Glomerular visceral epithelial cell (primary cell): ENCODE measurements at regions not wholly inside any gene's neighbourhood (a gene's known extent, or its start where the extent isn't known, plus 50 kb on each side); places are given as distances from the start of the nearest gene placed in this dataset.
"Not testable (repeated sequence)": the region's sequence is repeated elsewhere in the genome, so short reads cannot be mapped to it uniquely, and the experiment has no call there.

Experiments used
- DNase-seq: peaks from one replicate; pipeline ENCODE4 v3.0.0-alpha.2; 2016; ENCODE audit errors: extremely low spot score

GRCh38 chr12:46944771-46945170 is 119.0 kb upstream of the SLC38A4 start:
- DNase-seq = no peak

- no peak for DNase-seq
These were observed 119.8 kb upstream of the SLC38A4 start for GRCh38 chr12:46945591-46945990.

GRCh38 chr12:46946137-46946536 is 120.3 kb upstream of the SLC38A4 start:
- DNase-seq = no peak

GRCh38 chr12:46948936-46949545 is 123.2 kb upstream of the SLC38A4 start:
- no peak for DNase-seq

- DNase-seq = no peak
These were observed 124.3 kb upstream of the SLC38A4 start for GRCh38 chr12:46950094-46950493.

- no peak for DNase-seq
These were observed 126.4 kb upstream of the PCED1B start for GRCh38 chr12:46952880-46953483.

GRCh38 chr12:46956451-46957035 is 122.9 kb upstream of the PCED1B start:
- no peak for DNase-seq

- no peak for DNase-seq
These were observed 121.4 kb upstream of the PCED1B start for GRCh38 chr12:46958053-46958452.

GRCh38 chr12:46958599-46959290 is 120.7 kb upstream of the PCED1B start:
- DNase-seq = no peak

GRCh38 chr12:46959502-46959901 is 119.9 kb upstream of the PCED1B start:
- peak; percentile 40 for DNase-seq

- DNase-seq = no peak
These were observed 118.7 kb upstream of the PCED1B start for GRCh38 chr12:46960681-46961080.

- no peak for DNase-seq
These were observed 116.2 kb upstream of the PCED1B start for GRCh38 chr12:46963191-46963590.

GRCh38 chr12:46963977-46964971 is 115.1 kb upstream of the PCED1B start:
- DNase-seq = peak; percentile 64

- no peak for DNase-seq
These were observed 114.3 kb upstream of the PCED1B start for GRCh38 chr12:46965137-46965536.

- DNase-seq = no peak
These were observed 113.5 kb upstream of the PCED1B start for GRCh38 chr12:46965880-46966279.

GRCh38 chr12:46970636-46971035 is 108.8 kb upstream of the PCED1B start:
- no peak for DNase-seq

GRCh38 chr12:46973937-46974336 is 105.5 kb upstream of the PCED1B start:
- not testable (repeated sequence) for DNase-seq

- DNase-seq = no peak
These were observed 101.5 kb upstream of the PCED1B start for GRCh38 chr12:46977871-46978375.

- no peak for DNase-seq
These were observed 97.8 kb upstream of the PCED1B start for GRCh38 chr12:46981622-46982021.

GRCh38 chr12:46982629-46983392 is 96.6 kb upstream of the PCED1B start:
- DNase-seq = no peak

- DNase-seq = peak; percentile 30
These were observed 96.0 kb upstream of the PCED1B start for GRCh38 chr12:46983393-46983793.
